Astrocyte of the cerebellum (primary cell): ENCODE measurements at regions not wholly inside any gene's neighbourhood (a gene's known extent, or its start where the extent isn't known, plus 50 kb on each side); places are given as distances from the start of the nearest gene placed in this dataset.

Source experiments
- DNase-seq: peaks from one replicate; pipeline ENCODE4 v3.0.0-alpha.2; 2011; ENCODE audit warnings: low read depth
- H3K4me3 ChIP-seq: 2 replicates; pipeline ENCODE4 v1.5.1; 2011; ENCODE audit warnings: mild to moderate bottlenecking, low read depth, low read length, moderate library complexity
- in situ Hi-C: cut with HindIII; loops from 2 replicates; pipeline ENCODE4 v1.10.0; 2017; ENCODE audit warnings: low sequenced_read_pairs
- TF ChIP-seq, protein P1 (sequence below): IDR thresholded peaks from 2 replicates; pipeline ENCODE4 v1.5.1; 2012; ENCODE audit warnings: low read length, low read depth, moderate library complexity, mild to moderate bottlenecking; ENCODE audit errors: missing control alignments

DNA sequence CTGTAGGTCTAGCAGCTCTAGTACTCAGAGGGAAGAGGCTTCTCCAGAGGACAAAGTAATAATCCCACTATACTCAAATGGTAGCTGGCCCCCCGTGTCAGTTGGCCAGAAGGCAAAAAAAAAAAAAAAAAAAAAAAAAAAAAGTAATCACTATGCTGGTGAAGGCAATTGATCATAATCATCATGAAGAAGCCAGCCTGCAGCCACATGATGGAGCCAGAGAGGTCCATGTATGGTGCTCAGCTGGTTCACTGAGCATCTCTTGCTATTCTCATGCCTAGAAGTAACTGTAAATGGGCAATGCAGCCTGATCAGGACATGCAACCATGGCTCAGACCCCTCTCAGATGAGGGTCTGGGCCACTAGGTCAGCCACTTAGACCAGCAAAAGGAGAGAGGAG is 378.8 kb downstream of the MED13L start:
- in situ Hi-C loops: no loop called here
- H3K4me3 ChIP-seq: no peak overlapping the region
- TF ChIP-seq, protein P1, sequence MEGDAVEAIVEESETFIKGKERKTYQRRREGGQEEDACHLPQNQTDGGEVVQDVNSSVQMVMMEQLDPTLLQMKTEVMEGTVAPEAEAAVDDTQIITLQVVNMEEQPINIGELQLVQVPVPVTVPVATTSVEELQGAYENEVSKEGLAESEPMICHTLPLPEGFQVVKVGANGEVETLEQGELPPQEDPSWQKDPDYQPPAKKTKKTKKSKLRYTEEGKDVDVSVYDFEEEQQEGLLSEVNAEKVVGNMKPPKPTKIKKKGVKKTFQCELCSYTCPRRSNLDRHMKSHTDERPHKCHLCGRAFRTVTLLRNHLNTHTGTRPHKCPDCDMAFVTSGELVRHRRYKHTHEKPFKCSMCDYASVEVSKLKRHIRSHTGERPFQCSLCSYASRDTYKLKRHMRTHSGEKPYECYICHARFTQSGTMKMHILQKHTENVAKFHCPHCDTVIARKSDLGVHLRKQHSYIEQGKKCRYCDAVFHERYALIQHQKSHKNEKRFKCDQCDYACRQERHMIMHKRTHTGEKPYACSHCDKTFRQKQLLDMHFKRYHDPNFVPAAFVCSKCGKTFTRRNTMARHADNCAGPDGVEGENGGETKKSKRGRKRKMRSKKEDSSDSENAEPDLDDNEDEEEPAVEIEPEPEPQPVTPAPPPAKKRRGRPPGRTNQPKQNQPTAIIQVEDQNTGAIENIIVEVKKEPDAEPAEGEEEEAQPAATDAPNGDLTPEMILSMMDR: peak; percentile 7
- no peak for DNase-seq

- TF ChIP-seq, protein P1: no peak
- no peak overlapping the region for H3K4me3 ChIP-seq
- no peak for DNase-seq
- in situ Hi-C loops: no loop called here
These were observed 379.8 kb downstream of the MED13L start for GRCh38 chr12:115897729-115898128.

- H3K4me3 ChIP-seq: no peak overlapping the region
- TF ChIP-seq, protein P1: peak; percentile 35
- in situ Hi-C loops: no loop called here
- no peak for DNase-seq
These were observed 382.2 kb downstream of the MED13L start for GRCh38 chr12:115895247-115895646.

- DNase-seq: no peak
- in situ Hi-C loops: no loop called here
- TF ChIP-seq, protein P1: no peak
These were observed 385.8 kb downstream of the MED13L start for GRCh38 chr12:115891556-115892164.

DNA sequence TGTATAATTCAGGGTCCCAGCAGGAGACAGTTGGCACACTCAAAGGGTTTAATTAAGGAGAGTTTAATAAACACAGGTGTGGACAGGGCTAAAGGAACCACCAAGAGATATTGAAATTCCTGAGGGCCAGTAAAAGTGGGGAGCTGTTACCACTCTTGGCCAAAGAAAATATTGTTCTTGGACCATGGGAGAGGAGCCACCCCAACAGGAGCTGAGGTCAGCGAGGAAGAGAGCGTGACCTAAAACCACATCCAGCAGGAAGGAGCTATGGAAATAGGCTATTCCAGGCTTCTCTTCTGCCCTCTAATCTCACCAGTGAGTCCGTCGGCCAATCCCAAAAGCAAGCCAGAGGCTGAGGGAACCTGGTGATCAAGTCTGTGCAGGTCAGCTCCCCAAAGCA is 390.8 kb downstream of the MED13L start:
- no peak for DNase-seq

More at GRCh38 chr12:115891556-115892164, 385.8 kb downstream of the MED13L start:
- H3K4me3 ChIP-seq: no peak overlapping the region

GRCh38 chr12:115885040-115885690 is 392.3 kb downstream of the MED13L start:
- H3K4me3 ChIP-seq: no peak overlapping the region
- TF ChIP-seq, protein P1: no peak
- in situ Hi-C loops: no loop called here
- no peak for DNase-seq

More for the DNA sequence above, 390.8 kb downstream of the MED13L start:
- H3K4me3 ChIP-seq: no peak overlapping the region
- TF ChIP-seq, protein P1: no peak
- in situ Hi-C loops: no loop called here
